ENCODE measurements at regions not wholly inside any gene's neighbourhood (a gene's known extent, or its start where the extent isn't known, plus 50 kb on each side); places are given as distances from the start of the nearest gene placed in this dataset.

GRCh38 chr7:98464558-98464940 lies 63.7 kb upstream of the BAIAP2L1 start:
- DNase-seq (ENCODE audit: low read depth in 2 of 2): no peak

- DNase-seq (ENCODE audit: low read depth in 2 of 2): no peak
These were observed 63.1 kb upstream of the BAIAP2L1 start for GRCh38 chr7:98463837-98464557.

GRCh38 chr7:98462911-98463633 lies 62.2 kb upstream of the BAIAP2L1 start:
- no peak for DNase-seq (ENCODE audit: low read depth in 2 of 2)

GRCh38 chr7:98460902-98461301 lies 60.0 kb upstream of the BAIAP2L1 start:
- no peak for DNase-seq (ENCODE audit: low read depth in 2 of 2)

GRCh38 chr7:98459529-98459928 lies 58.6 kb upstream of the BAIAP2L1 start:
- no peak for DNase-seq (ENCODE audit: low read depth in 2 of 2)

- no peak for DNase-seq (ENCODE audit: low read depth in 2 of 2)
These were observed 57.4 kb upstream of the BAIAP2L1 start for GRCh38 chr7:98458090-98458875.

GRCh38 chr7:98456866-98457265 lies 56.0 kb upstream of the BAIAP2L1 start:
- no peak for DNase-seq (ENCODE audit: low read depth in 2 of 2)

GRCh38 chr7:98452791-98453190 lies 51.9 kb upstream of the BAIAP2L1 start:
- no peak for DNase-seq (ENCODE audit: low read depth in 2 of 2)

Data from stimulated activated CD4-positive, alpha-beta T cell treated with anti-CD3 and anti-CD28 coated beads, Interleukin-15, amount 100 ng/mL, for 48 hours (primary cell).